ENCODE measurements at regions not wholly inside any gene's neighbourhood (a gene's known extent, or its start where the extent isn't known, plus 50 kb on each side); places are given as distances from the start of the nearest gene placed in this dataset.

DNA sequence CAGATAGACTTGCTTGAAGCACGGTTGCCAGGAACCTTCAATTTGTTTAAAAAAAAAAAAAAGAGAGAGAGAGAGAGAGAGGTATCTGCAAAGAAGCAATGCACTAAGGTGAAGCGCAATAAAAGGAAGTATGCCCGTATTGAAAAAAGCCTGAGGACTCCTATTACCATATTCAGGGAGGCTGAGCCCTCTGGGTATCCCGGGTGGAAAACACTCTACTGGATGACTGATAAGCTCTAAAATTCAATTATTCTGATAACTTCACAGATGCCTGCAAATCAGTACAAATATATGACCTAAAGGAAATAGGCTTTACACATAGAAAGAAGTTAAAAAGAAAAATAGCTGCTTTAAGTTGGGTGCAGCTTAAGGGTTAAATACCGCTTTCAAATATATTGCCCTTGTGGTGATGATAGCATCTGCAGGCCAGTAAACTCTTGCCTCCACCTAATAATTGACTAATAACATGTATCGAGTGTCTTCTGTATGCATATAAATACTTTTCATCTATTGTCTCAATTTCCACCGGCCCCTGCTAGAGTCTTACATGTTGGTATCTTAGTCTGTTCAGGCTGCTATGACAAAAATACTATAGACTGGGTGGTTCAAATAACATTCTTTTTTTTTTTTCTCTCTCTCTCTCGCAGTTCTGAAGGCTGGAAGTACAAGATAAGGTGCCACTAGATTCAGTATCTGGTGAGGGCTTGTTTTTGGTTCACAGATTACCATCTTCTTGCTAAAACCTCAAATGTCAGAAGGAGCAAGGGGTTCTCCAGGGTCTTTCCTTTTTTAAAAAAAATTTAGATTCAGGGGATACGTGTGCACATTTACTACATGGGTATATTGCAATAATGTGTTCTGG, 187.4 kb upstream of the JARID2 start:
- Histone ChIP-seq H3K4me1 (no peaks in the 10 kb centered on the region), H3K27ac (no peak overlapping the region), H3K36me3 (ENCODE audit: low read depth, missing control alignments) (no peaks in the 10 kb centered on the region), H3K27me3 (no peaks in the 10 kb centered on the region), H3K4me3 (no peak overlapping the region), H3K9me3 (no peaks in the 10 kb centered on the region)
- intact Hi-C loops (cut with DNase I; ENCODE audit: low total_unique reads), result no loop called here
- WGBS, 2 donors, result 78 to 84% methylated on average over 9 of the region's 9 CpGs
- DNase-seq, result no peak
- no peak for TF ChIP-seq POLR2A (IDR thresholded peaks at IDR 0.05)
- TF ChIP-seq, protein P1, sequence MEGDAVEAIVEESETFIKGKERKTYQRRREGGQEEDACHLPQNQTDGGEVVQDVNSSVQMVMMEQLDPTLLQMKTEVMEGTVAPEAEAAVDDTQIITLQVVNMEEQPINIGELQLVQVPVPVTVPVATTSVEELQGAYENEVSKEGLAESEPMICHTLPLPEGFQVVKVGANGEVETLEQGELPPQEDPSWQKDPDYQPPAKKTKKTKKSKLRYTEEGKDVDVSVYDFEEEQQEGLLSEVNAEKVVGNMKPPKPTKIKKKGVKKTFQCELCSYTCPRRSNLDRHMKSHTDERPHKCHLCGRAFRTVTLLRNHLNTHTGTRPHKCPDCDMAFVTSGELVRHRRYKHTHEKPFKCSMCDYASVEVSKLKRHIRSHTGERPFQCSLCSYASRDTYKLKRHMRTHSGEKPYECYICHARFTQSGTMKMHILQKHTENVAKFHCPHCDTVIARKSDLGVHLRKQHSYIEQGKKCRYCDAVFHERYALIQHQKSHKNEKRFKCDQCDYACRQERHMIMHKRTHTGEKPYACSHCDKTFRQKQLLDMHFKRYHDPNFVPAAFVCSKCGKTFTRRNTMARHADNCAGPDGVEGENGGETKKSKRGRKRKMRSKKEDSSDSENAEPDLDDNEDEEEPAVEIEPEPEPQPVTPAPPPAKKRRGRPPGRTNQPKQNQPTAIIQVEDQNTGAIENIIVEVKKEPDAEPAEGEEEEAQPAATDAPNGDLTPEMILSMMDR (IDR thresholded peaks at IDR 0.05), result no peak

DNA sequence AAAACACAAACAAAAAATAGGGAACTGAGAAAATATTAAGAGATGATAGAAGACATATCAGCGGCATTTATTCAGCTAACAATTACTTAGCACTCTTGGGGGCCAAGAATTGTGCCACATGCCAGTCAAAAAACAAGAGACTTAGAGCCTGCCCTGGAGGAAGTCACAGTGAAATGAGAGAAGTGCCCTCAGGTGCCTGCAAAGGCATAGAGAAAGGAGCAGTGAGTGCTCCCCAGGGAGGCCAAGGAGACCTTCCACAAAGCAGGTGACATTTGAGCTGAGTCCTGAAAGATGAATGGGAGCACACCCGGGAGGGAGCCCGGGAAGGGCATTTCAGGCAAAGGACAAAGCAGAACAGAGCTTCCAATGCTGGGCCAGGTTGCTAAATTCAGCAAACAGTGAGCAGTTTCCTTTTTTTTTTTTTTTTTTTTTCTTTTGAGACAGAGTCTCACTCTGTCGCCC, 184.7 kb upstream of the JARID2 start:
- TF ChIP-seq, protein P1 (IDR thresholded peaks at IDR 0.05), result no peak
- no peak for TF ChIP-seq POLR2A (IDR thresholded peaks at IDR 0.05)
- 71 to 73% methylated on average over 4 of the region's 4 CpGs for WGBS, 2 donors
- Histone ChIP-seq H3K9me3 (no peaks in the 10 kb centered on the region), H3K27ac (no peak overlapping the region), H3K36me3 (ENCODE audit: low read depth, missing control alignments) (no peaks in the 10 kb centered on the region), H3K4me1 (no peaks in the 10 kb centered on the region), H3K27me3 (no peaks in the 10 kb centered on the region), H3K4me3 (no peak overlapping the region)
- intact Hi-C loops (cut with DNase I; ENCODE audit: low total_unique reads), result no loop called here
- no peak for DNase-seq

DNA sequence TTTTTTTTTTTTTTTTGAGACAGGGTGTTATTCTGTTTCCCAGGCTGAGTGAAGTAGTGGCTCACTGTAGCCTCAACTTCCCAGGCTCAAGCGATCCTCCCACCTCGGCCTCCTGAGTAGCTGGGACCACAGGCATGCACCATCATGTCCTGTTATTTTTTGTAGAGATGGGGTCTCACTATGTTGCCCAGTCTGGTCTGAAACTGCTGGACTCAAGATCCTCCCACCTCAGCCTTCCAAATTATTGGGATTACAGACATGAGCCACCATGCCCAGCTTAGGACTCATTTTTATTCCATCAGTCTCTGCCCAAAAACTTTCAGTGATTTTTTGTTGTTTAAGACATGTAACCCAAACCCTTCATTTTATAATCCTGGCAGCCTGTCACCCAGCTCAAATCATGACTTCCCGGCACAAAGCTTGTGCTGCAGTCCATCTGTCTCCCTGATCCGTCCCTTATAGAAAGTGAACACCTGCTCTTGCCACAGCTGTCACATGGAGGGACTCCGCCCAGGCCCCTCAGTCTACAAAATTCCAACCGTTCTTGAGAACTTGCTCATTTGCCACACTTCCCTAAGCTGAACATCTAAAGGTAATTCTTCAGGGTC, 183.9 kb upstream of the JARID2 start:
- WGBS, 2 donors, result 93% methylated on average over 6 of the region's 6 CpGs
- TF ChIP-seq, protein P1 (IDR thresholded peaks at IDR 0.05), result no peak
- no peak for TF ChIP-seq POLR2A (IDR thresholded peaks at IDR 0.05)
- no peak for DNase-seq
- intact Hi-C loops (cut with DNase I; ENCODE audit: low total_unique reads), result no loop called here
- Histone ChIP-seq H3K9me3 (no peaks in the 10 kb centered on the region), H3K36me3 (ENCODE audit: low read depth, missing control alignments) (no peaks in the 10 kb centered on the region), H3K4me3 (no peak overlapping the region), H3K27me3 (no peaks in the 10 kb centered on the region), H3K4me1 (no peaks in the 10 kb centered on the region), H3K27ac (no peak overlapping the region)

DNA sequence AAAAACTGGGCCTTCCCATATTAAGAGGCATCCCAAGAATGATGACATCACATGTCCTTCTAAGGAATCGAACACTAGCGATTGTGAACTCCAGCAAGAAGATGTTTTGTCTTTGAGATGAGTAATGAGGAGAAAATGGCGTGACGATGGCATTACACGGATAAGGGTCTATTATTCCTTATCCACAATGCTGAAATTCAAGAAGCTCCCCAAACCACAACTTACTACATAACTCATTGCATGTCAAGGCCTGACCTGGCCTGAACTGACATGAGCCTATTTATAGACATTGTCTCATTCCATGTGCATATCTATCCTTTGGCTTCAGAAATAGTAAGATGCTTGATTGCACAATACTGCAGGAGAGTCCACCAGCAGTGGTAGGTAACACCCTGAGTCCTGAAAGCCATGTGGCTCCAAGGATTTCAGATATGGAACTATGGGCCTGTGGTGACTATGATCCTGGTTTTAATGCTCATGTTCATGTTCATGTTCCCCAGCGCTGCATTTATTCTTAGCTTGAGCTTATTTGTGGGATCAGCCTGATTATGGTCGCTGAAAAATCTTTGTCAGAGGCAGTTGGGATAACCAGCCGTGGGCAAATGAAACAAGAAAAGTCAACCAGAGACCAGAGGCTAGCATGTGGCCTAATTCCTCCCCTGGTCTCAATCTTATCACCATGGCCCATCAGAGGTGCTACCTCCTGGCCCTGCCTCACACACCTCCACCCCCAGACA, 183.2 kb upstream of the JARID2 start:
- 92 to 95% methylated on average over 8 of the region's 8 CpGs for WGBS, 2 donors
- H3K4me1 ChIP-seq, result no peaks in the 10 kb centered on the region
- H3K27me3 ChIP-seq, result no peaks in the 10 kb centered on the region
- no peak for DNase-seq
- intact Hi-C loops (cut with DNase I; ENCODE audit: low total_unique reads), result no loop called here
- TF ChIP-seq, protein P1 (IDR thresholded peaks at IDR 0.05), result no peak
- TF ChIP-seq POLR2A (IDR thresholded peaks at IDR 0.05), result no peak
- H3K27ac ChIP-seq, result no peak overlapping the region
- no peaks in the 10 kb centered on the region for H3K36me3 ChIP-seq (ENCODE audit: low read depth, missing control alignments)
- H3K4me3 ChIP-seq, result no peak overlapping the region
- no peaks in the 10 kb centered on the region for H3K9me3 ChIP-seq
